SK-N-SH treated with all-trans-retinoic acid at 6 μM for 48 hours (cell line): ENCODE measurements at regions not wholly inside any gene's neighbourhood (a gene's known extent, or its start where the extent isn't known, plus 50 kb on each side); places are given as distances from the start of the nearest gene placed in this dataset.

Source experiments
- CREB5 ChIP-seq: fragments of 250-450 bp; sonication (Bioruptor Pico); IDR thresholded peaks from 2 replicates; pipeline ENCODE4 v1.5.1; 2020; ENCODE audit warnings: low read depth, mild to moderate bottlenecking, moderate library complexity
- ESRRG ChIP-seq: fragments of 250-450 bp; sonication (Bioruptor Pico); IDR thresholded peaks from 2 replicates; pipeline ENCODE4 v1.6.1; 2021; ENCODE audit warnings: mild to moderate bottlenecking
- ISL1 ChIP-seq: fragments of 250-450 bp; sonication (Bioruptor Pico); IDR thresholded peaks from 2 replicates; pipeline ENCODE4 v2.1.2; 2022; ENCODE audit warnings: mild to moderate bottlenecking, moderate library complexity
- OSR1 ChIP-seq: fragments of 250-450 bp; sonication (Bioruptor Pico); IDR thresholded peaks from 2 replicates; pipeline ENCODE4 v1.8.0; 2022; ENCODE audit warnings: moderate library complexity, mild to moderate bottlenecking, inconsistent platforms
- SNAI2 ChIP-seq: fragments of 250-450 bp; sonication (Bioruptor Pico); IDR thresholded peaks from 2 replicates; pipeline ENCODE4 v1.5.0; 2020; ENCODE audit warnings: mild to moderate bottlenecking, moderate library complexity
- TSHZ2 ChIP-seq: fragments of 250-450 bp; sonication (Bioruptor Pico); IDR thresholded peaks from 2 replicates; pipeline ENCODE4 v1.5.0; 2020; ENCODE audit warnings: mild to moderate bottlenecking, moderate library complexity
- TF ChIP-seq, protein P1 (sequence below): fragments of 250-450 bp; sonication (Bioruptor Pico); IDR thresholded peaks from 2 replicates; pipeline ENCODE4 v1.8.0; 2020; ENCODE audit warnings: mild to moderate bottlenecking, moderate library complexity, borderline replicate concordance

- TF ChIP-seq, protein P1, sequence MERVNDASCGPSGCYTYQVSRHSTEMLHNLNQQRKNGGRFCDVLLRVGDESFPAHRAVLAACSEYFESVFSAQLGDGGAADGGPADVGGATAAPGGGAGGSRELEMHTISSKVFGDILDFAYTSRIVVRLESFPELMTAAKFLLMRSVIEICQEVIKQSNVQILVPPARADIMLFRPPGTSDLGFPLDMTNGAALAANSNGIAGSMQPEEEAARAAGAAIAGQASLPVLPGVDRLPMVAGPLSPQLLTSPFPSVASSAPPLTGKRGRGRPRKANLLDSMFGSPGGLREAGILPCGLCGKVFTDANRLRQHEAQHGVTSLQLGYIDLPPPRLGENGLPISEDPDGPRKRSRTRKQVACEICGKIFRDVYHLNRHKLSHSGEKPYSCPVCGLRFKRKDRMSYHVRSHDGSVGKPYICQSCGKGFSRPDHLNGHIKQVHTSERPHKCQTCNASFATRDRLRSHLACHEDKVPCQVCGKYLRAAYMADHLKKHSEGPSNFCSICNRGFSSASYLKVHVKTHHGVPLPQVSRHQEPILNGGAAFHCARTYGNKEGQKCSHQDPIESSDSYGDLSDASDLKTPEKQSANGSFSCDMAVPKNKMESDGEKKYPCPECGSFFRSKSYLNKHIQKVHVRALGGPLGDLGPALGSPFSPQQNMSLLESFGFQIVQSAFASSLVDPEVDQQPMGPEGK (CRISPR knock-in tag) = no peak
- TF ChIP-seq CREB5 (CRISPR knock-in tag) (no peak), SNAI2 (no peak), ESRRG (CRISPR knock-in tag) (no peak), OSR1 (CRISPR knock-in tag) (no peak), TSHZ2 (no peak), ISL1 (CRISPR knock-in tag) (no peak)
Observed at GRCh38 chr7:26084418-26084817, 67.6 kb upstream of the NFE2L3 start.
